OCI-LY1 (cell line): ENCODE measurements at regions not wholly inside any gene's neighbourhood (a gene's known extent, or its start where the extent isn't known, plus 50 kb on each side); places are given as distances from the start of the nearest gene placed in this dataset.

Source experiments
- H2AFZ ChIP-seq: fragments of 200-600 bp; sonication (generic), shearing (Covaris generic); 2 replicates; pipeline ENCODE4 v1.6.0; 2014; ENCODE audit warnings: antibody characterized with exemption, mild to moderate bottlenecking, low read length
- H3F3A ChIP-seq: fragments of 200-600 bp; sonication (generic), shearing (Covaris generic); 2 replicates; pipeline ENCODE4 v1.6.0; 2014; ENCODE audit warnings: mild to moderate bottlenecking, antibody characterized with exemption, low read length, moderate library complexity; ENCODE audit not compliant: insufficient read depth
- H3K27ac ChIP-seq: fragments of 200-600 bp; sonication (generic); 2 replicates; pipeline ENCODE4 v1.5.1; 2014; ENCODE audit warnings: low read length, mixed run types, mild to moderate bottlenecking, low read depth; ENCODE audit not compliant: poor library complexity, severe bottlenecking
- H3K27me3 ChIP-seq: fragments of 200-600 bp; sonication (generic); 2 replicates; pipeline ENCODE4 v1.6.0; 2014; ENCODE audit warnings: antibody characterized with exemption, mild to moderate bottlenecking, low read length, moderate library complexity; ENCODE audit not compliant: insufficient read depth
- H3K36me3 ChIP-seq: fragments of 200-600 bp; sonication (generic); 2 replicates; pipeline ENCODE4 v1.6.1; 2014; ENCODE audit warnings: mild to moderate bottlenecking, antibody characterized with exemption, low read length, moderate library complexity, mixed read lengths; ENCODE audit not compliant: insufficient read depth
- H3K4me1 ChIP-seq: fragments of 200-600 bp; sonication (generic); 2 replicates; pipeline ENCODE4 v1.5.1; 2014; ENCODE audit warnings: mild to moderate bottlenecking, low read length, moderate library complexity; ENCODE audit not compliant: insufficient read depth, severe bottlenecking
- H3K4me2 ChIP-seq: fragments of 200-600 bp; sonication (generic), shearing (Covaris generic); 2 replicates; pipeline ENCODE4 v1.6.1; 2014; ENCODE audit warnings: low read length
- H3K4me3 ChIP-seq: fragments of 200-600 bp; sonication (generic); 2 replicates; pipeline ENCODE4 v1.5.1; 2014; ENCODE audit warnings: low read length, low read depth, mild to moderate bottlenecking, mixed read lengths; ENCODE audit not compliant: poor library complexity, severe bottlenecking
- H3K79me2 ChIP-seq: fragments of 200-600 bp; shearing (Covaris generic); 2 replicates; pipeline ENCODE4 v1.6.1; 2016; ENCODE audit warnings: mixed run types, low read length, mixed read lengths; ENCODE audit not compliant: insufficient read depth
- H3K9ac ChIP-seq: fragments of 200-600 bp; sonication (generic), shearing (Covaris generic); 2 replicates; pipeline ENCODE4 v1.6.1; 2014; ENCODE audit warnings: mild to moderate bottlenecking, low read length, mixed read lengths
- H3K9me2 ChIP-seq: fragments of 200-600 bp; sonication (generic), shearing (Covaris generic); 2 replicates; pipeline ENCODE4 v1.6.1; 2014; ENCODE audit warnings: low read depth, mild to moderate bottlenecking, low read length, mixed read lengths
- H3K9me3 ChIP-seq: fragments of 200-600 bp; shearing (Covaris generic); 2 replicates; pipeline ENCODE4 v1.6.1; 2014; ENCODE audit warnings: low read length, mixed read lengths
- H4K20me1 ChIP-seq: fragments of 200-600 bp; sonication (generic), shearing (Covaris generic); 2 replicates; pipeline ENCODE4 v1.6.0; 2016; ENCODE audit warnings: mild to moderate bottlenecking, low read length; ENCODE audit not compliant: insufficient read depth
- CTCF ChIP-seq: fragments of 200-600 bp; sonication (generic), shearing (Covaris generic); IDR thresholded peaks from 2 replicates; pipeline ENCODE4 v1.5.1; 2017; ENCODE audit warnings: mild to moderate bottlenecking, antibody characterized with exemption, low read length, moderate library complexity, mixed read lengths
- EZH2 ChIP-seq: fragments of 200-600 bp; sonication (generic), shearing (Covaris generic); IDR thresholded peaks from 2 replicates; pipeline ENCODE4 v1.8.0; 2017; ENCODE audit warnings: borderline replicate concordance, mixed run types, mild to moderate bottlenecking, antibody characterized with exemption, low read length, moderate library complexity, mixed read lengths

DNA sequence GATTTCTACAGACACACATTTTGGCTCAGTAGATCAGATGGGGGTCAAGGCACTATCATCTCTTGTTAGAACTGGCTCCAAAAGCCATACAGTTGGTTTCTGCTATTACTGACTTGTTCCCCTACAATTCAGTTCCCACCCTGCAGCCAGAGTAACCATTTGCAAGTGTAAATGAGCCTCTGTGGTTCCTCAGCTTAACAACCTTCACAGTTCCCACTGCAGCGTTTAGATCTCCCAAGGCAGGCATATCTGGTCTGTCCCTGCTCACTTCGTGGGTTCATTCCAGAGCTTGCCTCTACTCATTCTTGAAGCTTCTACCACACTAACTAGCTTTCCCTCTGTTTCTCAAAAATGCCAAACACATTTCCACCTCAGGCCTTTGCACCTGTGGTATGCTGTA lies 186.1 kb downstream of the CBLN1 start:
- no peaks in the 10 kb centered on the region for H3K79me2 ChIP-seq
- H2AFZ ChIP-seq = no peak overlapping the region
- no peak overlapping the region for H3K27ac ChIP-seq
- H3K27me3 ChIP-seq = no peaks in the 10 kb centered on the region
- no peaks in the 10 kb centered on the region for H3K9me2 ChIP-seq
- H3K36me3 ChIP-seq = no peaks in the 10 kb centered on the region
- no peaks in the 10 kb centered on the region for H4K20me1 ChIP-seq
- TF ChIP-seq EZH2 = no peak
- H3K4me3 ChIP-seq = no peak overlapping the region
- no peaks in the 10 kb centered on the region for H3K9me3 ChIP-seq
- H3K9ac ChIP-seq = no peak overlapping the region
- H3K4me1 ChIP-seq = no peaks in the 10 kb centered on the region
- no peak overlapping the region for H3K4me2 ChIP-seq
- no peaks in the 10 kb centered on the region for H3F3A ChIP-seq

GRCh38 chr16:49094471-49094870 lies 187.2 kb downstream of the CBLN1 start:
- Histone ChIP-seq H3K79me2 (no peaks in the 10 kb centered on the region), H3K27ac (no peak overlapping the region), H3K4me3 (no peak overlapping the region), H3K9me2 (no peaks in the 10 kb centered on the region), H3K9me3 (no peaks in the 10 kb centered on the region), H3K9ac (no peak overlapping the region), H3K4me2 (no peak overlapping the region), H4K20me1 (no peaks in the 10 kb centered on the region), H2AFZ (no peak overlapping the region), H3K4me1 (no peaks in the 10 kb centered on the region), H3K36me3 (no peaks in the 10 kb centered on the region), H3K27me3 (no peaks in the 10 kb centered on the region), H3F3A (no peaks in the 10 kb centered on the region)
- TF ChIP-seq EZH2 = no peak
- TF ChIP-seq CTCF = no peak

- Histone ChIP-seq H3K4me1 (no peaks in the 10 kb centered on the region), H3K9me2 (no peaks in the 10 kb centered on the region), H4K20me1 (no peaks in the 10 kb centered on the region), H3K4me3 (no peak overlapping the region), H3K79me2 (no peaks in the 10 kb centered on the region), H3K9ac (no peak overlapping the region), H2AFZ (no peak overlapping the region), H3K9me3 (no peaks in the 10 kb centered on the region), H3K27me3 (no peaks in the 10 kb centered on the region), H3F3A (no peaks in the 10 kb centered on the region), H3K27ac (no peak overlapping the region), H3K36me3 (no peaks in the 10 kb centered on the region), H3K4me2 (no peak overlapping the region)
- TF ChIP-seq CTCF = no peak
- TF ChIP-seq EZH2 = no peak
Observed at GRCh38 chr16:49093939-49094338, 187.7 kb downstream of the CBLN1 start.

GRCh38 chr16:49092704-49093103 lies 188.9 kb downstream of the CBLN1 start:
- H3K4me2 ChIP-seq = no peak overlapping the region
- no peaks in the 10 kb centered on the region for H3K36me3 ChIP-seq
- no peaks in the 10 kb centered on the region for H3K27me3 ChIP-seq
- no peaks in the 10 kb centered on the region for H3K4me1 ChIP-seq
- no peaks in the 10 kb centered on the region for H4K20me1 ChIP-seq
- no peak overlapping the region for H3K4me3 ChIP-seq
- H2AFZ ChIP-seq = no peak overlapping the region
- no peaks in the 10 kb centered on the region for H3K9me3 ChIP-seq
- no peaks in the 10 kb centered on the region for H3K79me2 ChIP-seq
- no peak overlapping the region for H3K27ac ChIP-seq
- H3K9me2 ChIP-seq = no peaks in the 10 kb centered on the region
- H3F3A ChIP-seq = no peaks in the 10 kb centered on the region
- no peak overlapping the region for H3K9ac ChIP-seq
- TF ChIP-seq EZH2 (no peak), CTCF (no peak)
